K562 (cell line): ENCODE measurements at regions not wholly inside any gene's neighbourhood (a gene's known extent, or its start where the extent isn't known, plus 50 kb on each side); places are given as distances from the start of the nearest gene placed in this dataset.

Source experiments
- ATAC-seq: fragments of 200-7000 bp; cut with Tn5 transposase; 3 replicates; pipeline ENCODE4 v1.9.1; 2020; ENCODE audit warnings: moderate library complexity
- BruUV-seq: library from RNA; stranded (reverse); fragments of 400-500 nt; replicated peaks from 2 replicates; lab custom pipeline; 2021; lab: Mats Ljungman, UMichigan
- CTCF ChIA-PET: fragments of 300-600 bp; formaldehyde crosslinking; extraction: SDS; loops from one replicate; lab custom pipeline; 2021; ENCODE audit warnings: low intra/inter-chr PET ratio; lab: Yijun Ruan, JAX
- POLR2A ChIA-PET: fragments of 300-600, 350-650 bp; sonication (Branson Sonifier 250); formaldehyde crosslinking; extraction: SDS; loops from one replicate; lab custom pipeline; 2021; ENCODE audit warnings: antibody characterized with exemption, inconsistent platforms; lab: Yijun Ruan, JAX
- DNase-seq, 4 experiments: peaks; one replicate each; pipeline versions ENCODE4 v3.0.0 to v3.0.0-alpha.2; 2011 to 2018; ENCODE audit warnings: low spot score in 3 of 4, mixed read lengths in 3 of 4; ENCODE audit errors: extremely low read depth in 1 of 4
- FAIRE-seq: peaks from 2 replicates; lab custom pipeline; 2011; peaks lifted over from hg19 to GRCh38; lab: Jason Lieb, UNC
- H2AFZ ChIP-seq: 2 replicates; pipeline ENCODE4 v1.6.0; 2011; ENCODE audit warnings: low read depth, low read length, control low read depth, inconsistent platforms
- H3K27ac ChIP-seq: fragments of 200-600 bp; 3 replicates; pipeline ENCODE4 v1.8.0; 2011; ENCODE audit warnings: low read depth, mild to moderate bottlenecking, control low read depth, inconsistent platforms, low read length, moderate library complexity, mixed read lengths; ENCODE audit errors: extremely low read depth
- H3K27me3 ChIP-seq, 2 experiments: fragments of 300-600 bp in 1 of 2; 2 replicates in 1 of 2; 3 replicates in 1 of 2; pipeline versions ENCODE4 v1.6.0 to v1.8.0; 2011; ENCODE audit warnings: inconsistent platforms in 2 of 2, low read length in 2 of 2, mild to moderate bottlenecking in 1 of 2, mixed read lengths in 1 of 2, moderate library complexity in 1 of 2; ENCODE audit not compliant: control insufficient read depth in 2 of 2, insufficient read depth in 2 of 2
- H3K36me3 ChIP-seq: fragments of 300-600 bp; 3 replicates; pipeline ENCODE4 v1.8.0; 2011; ENCODE audit warnings: mild to moderate bottlenecking, low read length, inconsistent platforms; ENCODE audit not compliant: control insufficient read depth, insufficient read depth
- H3K4me1 ChIP-seq, 2 experiments: fragments of 200-600 bp in 1 of 2; replicated peaks in 1 of 2; 2 replicates in 1 of 2; 3 replicates in 1 of 2; pipeline versions ENCODE4 v1.5.1 to v1.8.0; 2011; ENCODE audit warnings: inconsistent platforms in 2 of 2, low read length in 2 of 2, mild to moderate bottlenecking in 1 of 2, mixed read lengths in 1 of 2, moderate library complexity in 1 of 2; ENCODE audit not compliant: control insufficient read depth in 2 of 2, insufficient read depth in 2 of 2
- H3K4me2 ChIP-seq: 2 replicates; pipeline ENCODE4 v1.6.1; 2011; ENCODE audit warnings: low read length, control low read depth, inconsistent platforms, mixed read lengths; ENCODE audit not compliant: insufficient read depth
- H3K4me3 ChIP-seq: fragments of 200-600 bp; sonication (generic), shearing (Covaris generic); 2 replicates; pipeline ENCODE4 v1.5.1; 2016; ENCODE audit warnings: control low read depth, inconsistent platforms
- H3K79me2 ChIP-seq: fragments of 200-600 bp; 3 replicates; pipeline ENCODE4 v1.8.0; 2011; ENCODE audit warnings: low read length, inconsistent platforms; ENCODE audit not compliant: control insufficient read depth, insufficient read depth
- H3K9ac ChIP-seq, 2 experiments: 2 replicates each; pipeline versions ENCODE4 v1.6.0 to v1.6.1; 2011; ENCODE audit warnings: low read depth in 2 of 2, low read length in 2 of 2, control low read depth in 1 of 2, inconsistent platforms in 1 of 2, mild to moderate bottlenecking in 1 of 2, mixed read lengths in 1 of 2; ENCODE audit not compliant: insufficient read depth in 1 of 2
- H3K9me1 ChIP-seq: one replicate; pipeline ENCODE4 v1.6.0; 2011; ENCODE audit warnings: inconsistent platforms, mild to moderate bottlenecking, low read length, moderate library complexity; ENCODE audit not compliant: control insufficient read depth, insufficient read depth
- H3K9me3 ChIP-seq: replicated peaks from 2 replicates; pipeline ENCODE4 v1.5.1; 2011; ENCODE audit warnings: low read depth, low read length, inconsistent platforms; ENCODE audit not compliant: control insufficient read depth, insufficient read depth
- H4K20me1 ChIP-seq: replicated peaks from 2 replicates; pipeline ENCODE4 v1.6.1; 2011; ENCODE audit warnings: low read length, inconsistent platforms, mixed read lengths; ENCODE audit not compliant: control insufficient read depth, insufficient read depth
- FIP1L1 ChIP-seq: fragments of 200-400 bp; formaldehyde crosslinking; IDR thresholded peaks from 2 replicates; pipeline ENCODE4 v1.6.1; 2018; ENCODE audit warnings: mild to moderate bottlenecking, low read depth, low read length; ENCODE audit not compliant: poor library complexity, severe bottlenecking
- HINFP ChIP-seq: fragments of 450-650 bp; conservative IDR thresholded peaks from 2 replicates; pipeline ENCODE4 v1.6.1; 2016; ENCODE audit warnings: missing genetic modification characterization, low read depth, mild to moderate bottlenecking, control low read depth, missing compliant biosample characterization
- HMG20B ChIP-seq: fragments of 250-450 bp; sonication (Bioruptor Pico); IDR thresholded peaks from 2 replicates; pipeline ENCODE4 v1.5.0; 2021; ENCODE audit warnings: mild to moderate bottlenecking
- NR2F6 ChIP-seq: fragments of 450-650 bp; formaldehyde crosslinking; IDR thresholded peaks from 2 replicates; pipeline ENCODE4 v1.4.0; 2020; ENCODE audit warnings: mild to moderate bottlenecking
- SNAPC5 ChIP-seq: fragments of 250-450 bp; sonication (Bioruptor Pico); IDR thresholded peaks from 2 replicates; pipeline ENCODE4 v1.8.0; 2021; ENCODE audit warnings: moderate library complexity, mild to moderate bottlenecking, inconsistent platforms
- TCF7L2 ChIP-seq: fragments of 150-350 bp; IDR thresholded peaks from 2 replicates; pipeline ENCODE4 v1.6.1; 2016; ENCODE audit warnings: low read depth, mild to moderate bottlenecking, low read length, moderate library complexity
- YY1 ChIP-seq, 3 experiments: IDR thresholded peaks; 2 replicates each; pipeline ENCODE4 v1.6.1; 2011; ENCODE audit warnings: low read length in 2 of 3, mild to moderate bottlenecking in 2 of 3, moderate library complexity in 2 of 3, borderline replicate concordance in 1 of 3, control low read depth in 1 of 3, low read depth in 1 of 3; ENCODE audit not compliant: insufficient read depth in 3 of 3, insufficient replicate concordance in 2 of 3, control insufficient read depth in 1 of 3, insufficient read length in 1 of 3; ENCODE audit errors: extremely low read depth in 1 of 3
- ZC3H4 ChIP-seq: sonication (generic); formaldehyde crosslinking; IDR thresholded peaks from 2 replicates; pipeline ENCODE4 v1.9.0; 2021; ENCODE audit warnings: missing genetic modification reagents, borderline replicate concordance
- ZNF609 ChIP-seq: sonication (generic); formaldehyde crosslinking; IDR thresholded peaks from 2 replicates; pipeline ENCODE4 v1.8.1; 2023; ENCODE audit warnings: missing genetic modification reagents, mild to moderate bottlenecking, borderline replicate concordance
- WGBS: fragments of 100-300 bp; shearing (Covaris generic); methylation state at CpG from one replicate; pipeline ENCODE4 v1.1.6; 2016; ENCODE audit warnings: low coverage, mixed read lengths; ENCODE audit not compliant: insufficient coverage; ENCODE audit errors: missing lambda C conversion rate; 5-methylcytosine and 5-hydroxymethylcytosine counted together
- in situ Hi-C: fragments of 300-500 bp; cut with MboI; formaldehyde crosslinking; loops from 4 replicates; pipeline ENCODE4 v1.15.0; 2018; ENCODE audit warnings: inconsistent platforms, mixed read lengths
- intact Hi-C: fragments of 100-400 bp; cut with micrococcal nuclease; formaldehyde crosslinking; loops from 2 replicates; pipeline ENCODE4 v1.14.2; 2022

- in situ Hi-C loops (no loop called here), intact Hi-C loops (no loop called here)
- ChIA-PET CTCF (no interaction called here), POLR2A (interaction anchor here (0.6 kb wide), 1 partner anchor 25 kb away, joined by 3 read pairs; no protein-coding TSS in a partner anchor)
- no TSS peak for BruUV-seq
- H3K9me1 ChIP-seq, result no peaks in the 10 kb centered on the region
- H3K4me2 ChIP-seq, result no peak overlapping the region
- ATAC-seq (no peak), FAIRE-seq (no peak), DNase-seq (no peak)
- H4K20me1 ChIP-seq, result no peaks in the 10 kb centered on the region
- H3K79me2 ChIP-seq, result no peaks in the 10 kb centered on the region
- no peak overlapping the region for H3K9ac ChIP-seq
- peaks cover 2 to 8% of the 10 kb centered on the region in 2 experiments; a peak in 1 of 5 replicates for H3K27me3 ChIP-seq
- TF ChIP-seq HINFP (tag) (no peak), FIP1L1 (no peak), ZC3H4 (CRISPR knock-in tag) (no peak), NR2F6 (CRISPR knock-in tag) (no peak), HMG20B (CRISPR knock-in tag) (no peak), YY1 (IDR thresholded peaks at IDR 0.05; ENCODE audit: borderline replicate concordance in 1 of 3, control insufficient read depth in 1 of 3, extremely low read depth in 1 of 3, insufficient read depth in 3 of 3, insufficient read length in 1 of 3, insufficient replicate concordance in 2 of 3, low read depth in 1 of 3, low read length in 2 of 3) (no peak), TCF7L2 (no peak), SNAPC5 (CRISPR knock-in tag) (no peak), ZNF609 (CRISPR knock-in tag) (no peak)
- H3K9me3 ChIP-seq, result no peaks in the 10 kb centered on the region
- no peak overlapping the region for H3K27ac ChIP-seq
- H2AFZ ChIP-seq, result no peak overlapping the region
- 1% methylated on average over 4 of the region's 4 CpGs for WGBS
- H3K36me3 ChIP-seq, result no peaks in the 10 kb centered on the region
- no peaks in the 10 kb centered on the region for H3K4me1 ChIP-seq
- no peak overlapping the region for H3K4me3 ChIP-seq
Observed at GRCh38 chr21:34260277-34261008, 103.4 kb upstream of the KCNE2 start.
